Activated naive CD8-positive, alpha-beta T cell treated with anti-CD3 and anti-CD28 coated beads for 36 hours (primary cell): ENCODE measurements at regions not wholly inside any gene's neighbourhood (a gene's known extent, or its start where the extent isn't known, plus 50 kb on each side); places are given as distances from the start of the nearest gene placed in this dataset.

Experiments
- DNase-seq: peaks from one replicate; pipeline ENCODE4 v3.0.0; 2021
- H3K27ac Mint-ChIP-seq: one replicate; pipeline ENCODE4 v1.8.0; 2022; ENCODE audit warnings: mild to moderate bottlenecking, moderate library complexity, mixed read lengths
- H3K27me3 Mint-ChIP-seq: one replicate; pipeline ENCODE4 v1.8.0; 2022; ENCODE audit warnings: mild to moderate bottlenecking, mixed read lengths
- H3K36me3 Mint-ChIP-seq: one replicate; pipeline ENCODE4 v1.8.0; 2021; ENCODE audit warnings: mild to moderate bottlenecking, mixed read lengths
- H3K4me1 Mint-ChIP-seq: one replicate; pipeline ENCODE4 v1.8.0; 2021; ENCODE audit warnings: mixed read lengths
- H3K4me3 Mint-ChIP-seq: one replicate; pipeline ENCODE4 v1.8.0; 2022; ENCODE audit warnings: mild to moderate bottlenecking, moderate library complexity, mixed read lengths
- H3K9me3 Mint-ChIP-seq: one replicate; pipeline ENCODE4 v1.8.0; 2022; ENCODE audit warnings: mixed read lengths

GRCh38 chr11:41861838-41862237 lies 402.4 kb upstream of the LRRC4C start:
- Mint-ChIP-seq H3K27ac (no peak overlapping the region), H3K9me3 (peaks cover 3% of the 10 kb centered on the region), H3K4me1 (no peaks in the 10 kb centered on the region), H3K27me3 (no peaks in the 10 kb centered on the region), H3K36me3 (no peaks in the 10 kb centered on the region), H3K4me3 (no peak overlapping the region)
- no peak for DNase-seq

- no peak overlapping the region for H3K27ac Mint-ChIP-seq
- H3K4me3 Mint-ChIP-seq = no peak overlapping the region
- H3K36me3 Mint-ChIP-seq = no peaks in the 10 kb centered on the region
- no peaks in the 10 kb centered on the region for H3K27me3 Mint-ChIP-seq
- DNase-seq = no peak
- no peaks in the 10 kb centered on the region for H3K4me1 Mint-ChIP-seq
- H3K9me3 Mint-ChIP-seq = peaks cover 4% of the 10 kb centered on the region
Observed at GRCh38 chr11:41866525-41866924, 407.1 kb upstream of the LRRC4C start.

DNA sequence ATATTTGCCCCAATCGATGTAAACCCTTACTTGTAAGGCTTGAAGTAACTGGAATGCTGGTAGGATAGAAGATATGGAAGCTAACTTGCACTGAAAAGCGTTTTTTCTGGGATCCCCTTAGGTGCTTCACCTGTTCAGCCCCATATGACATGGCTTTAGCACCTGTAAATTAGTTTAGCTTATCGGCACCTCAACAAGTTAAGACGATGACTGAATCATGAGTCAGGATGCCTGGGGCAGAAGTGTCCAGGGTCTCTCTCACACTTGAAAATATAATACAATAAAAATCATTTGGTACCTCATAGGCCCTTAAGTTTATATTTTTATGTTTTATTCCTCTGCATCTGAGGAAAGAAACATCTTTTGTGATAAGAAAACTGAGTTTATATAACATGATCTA lies 409.2 kb upstream of the LRRC4C start:
- no peaks in the 10 kb centered on the region for H3K27me3 Mint-ChIP-seq
- peaks cover 4% of the 10 kb centered on the region for H3K9me3 Mint-ChIP-seq
- H3K4me3 Mint-ChIP-seq = no peak overlapping the region
- no peaks in the 10 kb centered on the region for H3K4me1 Mint-ChIP-seq
- no peak overlapping the region for H3K27ac Mint-ChIP-seq
- no peaks in the 10 kb centered on the region for H3K36me3 Mint-ChIP-seq
- no peak for DNase-seq

DNA sequence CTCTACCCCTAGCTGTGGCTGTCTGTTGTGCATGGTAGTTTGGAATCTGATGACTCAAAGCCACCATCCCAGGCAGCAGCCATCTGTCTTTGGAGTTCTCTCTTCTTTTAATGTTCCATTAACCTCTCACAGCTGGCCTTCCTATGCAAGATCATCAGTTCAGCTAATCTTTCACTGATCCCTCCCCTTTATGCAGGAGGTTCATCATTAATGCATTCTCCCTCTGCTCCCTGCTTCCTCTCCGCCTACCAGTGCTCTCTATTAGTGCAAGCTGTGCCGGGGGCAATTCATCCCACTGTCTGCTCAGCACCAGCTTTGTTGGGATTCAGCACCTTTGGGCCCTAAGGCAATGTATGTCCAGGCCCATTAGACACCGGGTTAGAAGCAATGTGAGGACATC lies 413.0 kb upstream of the LRRC4C start:
- no peaks in the 10 kb centered on the region for H3K4me1 Mint-ChIP-seq
- H3K9me3 Mint-ChIP-seq = peaks cover 4% of the 10 kb centered on the region
- DNase-seq = no peak

GRCh38 chr11:41872870-41873269 lies 413.4 kb upstream of the LRRC4C start:
- no peak overlapping the region for H3K4me3 Mint-ChIP-seq
- no peaks in the 10 kb centered on the region for H3K4me1 Mint-ChIP-seq

More for the DNA sequence above, 413.0 kb upstream of the LRRC4C start:
- no peaks in the 10 kb centered on the region for H3K27me3 Mint-ChIP-seq
- H3K36me3 Mint-ChIP-seq = no peaks in the 10 kb centered on the region
- H3K27ac Mint-ChIP-seq = no peak overlapping the region
- H3K4me3 Mint-ChIP-seq = no peak overlapping the region

GRCh38 chr11:41878095-41878494 lies 418.6 kb upstream of the LRRC4C start:
- no peaks in the 10 kb centered on the region for H3K36me3 Mint-ChIP-seq
- no peaks in the 10 kb centered on the region for H3K4me1 Mint-ChIP-seq
- H3K9me3 Mint-ChIP-seq = peaks cover 11% of the 10 kb centered on the region
- H3K4me3 Mint-ChIP-seq = no peak overlapping the region
- no peak for DNase-seq
- H3K27me3 Mint-ChIP-seq = no peaks in the 10 kb centered on the region
- no peak overlapping the region for H3K27ac Mint-ChIP-seq

More at GRCh38 chr11:41872870-41873269, 413.4 kb upstream of the LRRC4C start:
- Mint-ChIP-seq H3K27me3 (no peaks in the 10 kb centered on the region), H3K27ac (no peak overlapping the region), H3K9me3 (peaks cover 7% of the 10 kb centered on the region), H3K36me3 (no peaks in the 10 kb centered on the region)
- DNase-seq = no peak

DNA sequence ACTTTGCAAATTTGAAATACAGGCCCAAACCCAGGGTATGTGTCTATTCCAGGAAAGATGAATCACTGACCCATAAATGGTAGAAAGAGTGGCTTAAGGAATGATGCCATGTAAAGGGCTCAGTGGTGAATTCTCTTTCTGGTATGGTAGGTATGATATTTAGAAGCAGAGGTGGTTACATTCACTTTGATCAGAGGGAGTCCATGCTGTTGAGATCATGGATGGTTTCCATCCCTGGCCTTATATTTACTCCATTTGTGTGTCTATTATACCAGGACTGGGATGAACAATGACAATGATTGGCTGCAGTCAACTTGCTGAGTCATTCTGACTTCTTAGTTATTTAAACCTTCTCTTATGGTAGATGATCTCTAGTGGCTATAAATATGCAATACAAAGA lies 419.8 kb upstream of the LRRC4C start:
- Mint-ChIP-seq H3K4me1 (no peaks in the 10 kb centered on the region), H3K27me3 (no peaks in the 10 kb centered on the region), H3K36me3 (no peaks in the 10 kb centered on the region), H3K27ac (no peak overlapping the region), H3K4me3 (no peak overlapping the region), H3K9me3 (peaks cover 11% of the 10 kb centered on the region)
- DNase-seq = no peak

GRCh38 chr11:41895081-41895480 lies 435.6 kb upstream of the LRRC4C start:
- Mint-ChIP-seq H3K36me3 (no peaks in the 10 kb centered on the region), H3K9me3 (no peaks in the 10 kb centered on the region), H3K27ac (no peak overlapping the region), H3K4me1 (no peaks in the 10 kb centered on the region), H3K4me3 (no peak overlapping the region), H3K27me3 (no peaks in the 10 kb centered on the region)
- no peak for DNase-seq

DNA sequence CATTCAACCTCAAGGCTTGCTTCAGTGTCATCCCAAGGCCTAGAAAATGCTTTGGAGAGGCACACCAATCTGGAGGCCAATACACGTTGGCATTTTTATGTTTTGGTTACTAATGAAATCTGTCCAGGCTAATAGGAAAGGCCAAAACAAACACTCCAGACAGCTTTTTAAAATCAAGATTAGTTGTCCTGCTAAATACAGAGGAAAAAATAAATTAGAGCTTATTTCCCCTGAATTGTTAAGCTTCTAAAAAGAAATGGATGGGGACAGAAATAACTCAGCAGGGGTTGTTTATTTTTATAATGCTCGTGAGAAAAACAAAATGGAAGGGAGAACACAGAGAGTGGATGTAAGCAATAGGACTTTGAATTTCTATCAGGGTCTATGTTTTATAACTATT lies 438.5 kb upstream of the LRRC4C start:
- no peaks in the 10 kb centered on the region for H3K36me3 Mint-ChIP-seq
- H3K4me3 Mint-ChIP-seq = no peak overlapping the region
- H3K9me3 Mint-ChIP-seq = no peaks in the 10 kb centered on the region
- no peaks in the 10 kb centered on the region for H3K27me3 Mint-ChIP-seq
- no peaks in the 10 kb centered on the region for H3K4me1 Mint-ChIP-seq
- no peak for DNase-seq
- H3K27ac Mint-ChIP-seq = no peak overlapping the region

GRCh38 chr11:41917900-41918299 lies 458.4 kb upstream of the LRRC4C start:
- DNase-seq = no peak
- Mint-ChIP-seq H3K4me1 (no peaks in the 10 kb centered on the region), H3K27ac (no peak overlapping the region), H3K36me3 (no peaks in the 10 kb centered on the region), H3K4me3 (no peak overlapping the region), H3K27me3 (no peaks in the 10 kb centered on the region), H3K9me3 (peaks cover 20% of the 10 kb centered on the region)

GRCh38 chr11:41920374-41920773 lies 460.9 kb upstream of the LRRC4C start:
- peaks cover 15% of the 10 kb centered on the region for H3K9me3 Mint-ChIP-seq
- H3K36me3 Mint-ChIP-seq = no peaks in the 10 kb centered on the region
- no peak overlapping the region for H3K4me3 Mint-ChIP-seq
- DNase-seq = no peak
- no peaks in the 10 kb centered on the region for H3K27me3 Mint-ChIP-seq
- H3K4me1 Mint-ChIP-seq = no peaks in the 10 kb centered on the region
- no peak overlapping the region for H3K27ac Mint-ChIP-seq

GRCh38 chr11:41921746-41922390 lies 462.4 kb upstream of the LRRC4C start:
- Mint-ChIP-seq H3K9me3 (peaks cover 10% of the 10 kb centered on the region), H3K27ac (no peak overlapping the region), H3K27me3 (no peaks in the 10 kb centered on the region), H3K36me3 (no peaks in the 10 kb centered on the region), H3K4me3 (no peak overlapping the region), H3K4me1 (no peaks in the 10 kb centered on the region)
- DNase-seq = no peak

GRCh38 chr11:41926339-41926738 lies 466.9 kb upstream of the LRRC4C start:
- Mint-ChIP-seq H3K27me3 (no peaks in the 10 kb centered on the region), H3K27ac (no peak overlapping the region), H3K4me1 (no peaks in the 10 kb centered on the region), H3K9me3 (peaks cover 4% of the 10 kb centered on the region), H3K4me3 (no peak overlapping the region), H3K36me3 (no peaks in the 10 kb centered on the region)
- DNase-seq = no peak

DNA sequence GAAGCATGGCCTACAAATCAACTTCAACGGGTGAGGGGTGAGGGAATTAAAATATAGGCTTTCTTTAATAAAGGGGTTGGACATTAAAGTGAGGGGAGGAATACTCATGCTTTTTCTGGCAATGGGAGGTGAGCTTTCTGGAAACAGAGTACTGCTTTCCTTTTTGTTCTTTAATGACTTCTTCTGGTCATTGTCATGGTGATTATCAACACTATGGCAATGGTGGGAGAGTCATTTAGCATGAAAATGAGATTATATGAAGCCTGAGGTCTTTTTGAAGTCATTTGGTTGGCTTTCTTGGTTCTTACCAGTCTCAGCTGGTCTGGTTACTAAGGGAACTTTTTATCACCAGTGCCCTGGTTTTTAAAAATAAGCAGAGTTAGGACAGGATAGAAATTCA lies 475.8 kb upstream of the LRRC4C start:
- no peaks in the 10 kb centered on the region for H3K27me3 Mint-ChIP-seq
- H3K36me3 Mint-ChIP-seq = no peaks in the 10 kb centered on the region
- peaks cover 15% of the 10 kb centered on the region for H3K9me3 Mint-ChIP-seq
- no peak overlapping the region for H3K27ac Mint-ChIP-seq
- H3K4me1 Mint-ChIP-seq = no peaks in the 10 kb centered on the region
- no peak for DNase-seq
- H3K4me3 Mint-ChIP-seq = no peak overlapping the region

DNA sequence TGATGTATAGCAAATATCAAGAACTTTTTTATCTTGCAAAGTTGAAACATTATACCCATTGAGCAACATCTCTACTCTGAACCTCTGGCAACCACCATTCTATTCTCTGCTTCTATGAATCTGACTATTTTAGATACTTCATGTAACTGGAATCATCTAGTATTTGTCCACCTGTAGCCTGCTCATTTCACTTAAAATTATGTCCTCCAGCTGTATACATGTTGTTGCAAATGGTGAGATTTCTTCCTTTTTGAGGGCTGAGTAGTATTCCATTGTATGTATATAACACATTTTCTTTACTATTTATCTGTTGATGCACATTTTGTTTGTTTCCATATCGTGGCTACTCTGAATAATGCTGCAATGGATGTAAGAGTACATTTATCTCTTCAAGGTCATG lies 476.3 kb upstream of the LRRC4C start:
- DNase-seq = no peak
- Mint-ChIP-seq H3K36me3 (no peaks in the 10 kb centered on the region), H3K27ac (no peak overlapping the region), H3K4me3 (no peak overlapping the region), H3K27me3 (no peaks in the 10 kb centered on the region), H3K9me3 (peaks cover 14% of the 10 kb centered on the region), H3K4me1 (no peaks in the 10 kb centered on the region)

GRCh38 chr11:41943656-41944055 lies 484.2 kb upstream of the LRRC4C start:
- no peak for DNase-seq
- H3K4me1 Mint-ChIP-seq = no peaks in the 10 kb centered on the region
- H3K36me3 Mint-ChIP-seq = no peaks in the 10 kb centered on the region
- H3K9me3 Mint-ChIP-seq = peaks cover 4% of the 10 kb centered on the region
- H3K4me3 Mint-ChIP-seq = no peak overlapping the region
- no peaks in the 10 kb centered on the region for H3K27me3 Mint-ChIP-seq
- no peak overlapping the region for H3K27ac Mint-ChIP-seq
